HG02943 (cell line): ENCODE measurements at regions not wholly inside any gene's neighbourhood (a gene's known extent, or its start where the extent isn't known, plus 50 kb on each side); places are given as distances from the start of the nearest gene placed in this dataset.
"Not testable (repeated sequence)": the region's sequence is repeated elsewhere in the genome, so short reads cannot be mapped to it uniquely, and the experiment has no call there.

Source experiments
- ATAC-seq: cut with Tn5 transposase; IDR thresholded peaks from one replicate; pipeline ENCODE4 v1.9.1; 2021; ENCODE audit warnings: mild to moderate bottlenecking, low read depth, moderate library complexity; ENCODE audit not compliant: unreplicated experiment

DNA sequence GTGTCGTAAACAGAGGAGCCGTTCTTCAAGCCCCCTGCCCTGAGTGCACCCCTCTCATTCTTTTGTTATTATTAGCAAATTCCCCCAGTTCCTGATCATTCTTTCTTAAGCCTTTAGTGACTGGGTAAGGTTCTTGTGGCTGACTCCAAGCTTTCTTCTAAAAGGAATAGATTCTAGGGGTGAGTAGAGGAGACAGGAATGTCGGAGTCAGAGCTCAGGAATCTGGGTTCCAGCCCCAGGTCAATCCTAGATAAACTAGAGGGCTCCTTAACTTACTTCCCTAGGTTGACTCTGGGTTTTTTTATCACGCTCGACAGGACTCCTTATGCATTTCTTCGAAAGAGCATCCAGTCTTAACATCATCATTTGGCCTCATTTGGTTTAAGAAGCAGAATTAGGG is 2695.2 kb upstream of the TPTE start:
- not testable (repeated sequence) for ATAC-seq

DNA sequence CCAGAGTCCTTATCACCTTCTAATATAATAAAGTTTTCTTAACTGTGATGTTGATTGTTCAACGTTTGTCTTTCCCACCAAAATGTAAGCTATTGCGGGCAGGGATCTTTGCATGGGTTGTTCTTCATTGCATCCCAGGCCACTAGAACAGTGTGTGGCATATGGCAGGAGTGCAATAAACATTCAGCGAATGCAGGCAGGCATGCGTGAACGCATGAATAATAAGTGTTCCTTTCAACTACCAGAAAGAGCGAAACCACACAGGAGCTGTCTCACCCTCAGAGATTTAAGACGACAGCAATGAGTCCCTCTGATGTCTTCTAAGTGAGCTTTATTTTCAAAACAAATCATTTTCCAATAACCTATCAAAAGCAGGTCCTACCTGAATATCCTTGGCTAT is 2693.1 kb upstream of the TPTE start:
- not testable (repeated sequence) for ATAC-seq

DNA sequence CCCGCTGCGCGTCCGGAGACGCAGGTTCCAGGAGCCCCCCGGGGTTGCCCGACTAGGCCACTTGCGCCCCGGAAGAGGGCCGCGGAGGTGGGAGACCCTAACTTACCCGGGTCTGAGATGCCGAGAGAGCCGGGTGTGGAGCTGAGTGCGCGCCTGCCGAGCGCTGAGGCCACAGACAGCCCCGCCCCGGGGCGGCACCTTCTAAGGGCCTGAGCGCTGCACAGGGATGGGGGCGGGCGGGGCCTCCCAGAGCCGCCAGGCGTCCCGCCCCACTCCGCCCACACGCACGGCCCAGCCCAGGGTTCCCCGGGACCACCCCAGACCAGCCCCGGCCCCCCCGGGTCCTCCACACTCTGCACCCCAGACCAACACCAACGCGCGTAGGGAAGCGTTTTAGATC is 2692.0 kb upstream of the TPTE start:
- ATAC-seq: not testable (repeated sequence)

DNA sequence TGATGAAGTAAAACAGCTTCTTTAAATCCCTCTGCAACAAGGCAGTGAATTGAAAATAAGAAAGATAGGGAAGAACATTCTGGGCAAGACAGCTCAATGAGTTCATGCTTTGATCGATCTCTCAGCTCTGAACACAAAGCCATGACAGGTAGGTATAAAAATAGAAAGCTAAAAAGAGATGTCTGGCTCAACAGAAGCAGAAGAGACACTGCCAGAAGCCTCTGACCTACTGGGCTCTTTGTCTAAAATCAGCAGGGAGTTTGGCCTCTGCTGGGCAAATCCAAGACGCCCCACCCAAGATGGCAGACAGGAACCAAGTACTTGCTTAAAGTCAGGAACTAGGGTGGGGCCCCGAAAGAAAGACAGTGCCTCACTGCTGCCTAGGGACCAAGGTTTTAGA is 2684.1 kb upstream of the TPTE start:
- ATAC-seq: not testable (repeated sequence)

DNA sequence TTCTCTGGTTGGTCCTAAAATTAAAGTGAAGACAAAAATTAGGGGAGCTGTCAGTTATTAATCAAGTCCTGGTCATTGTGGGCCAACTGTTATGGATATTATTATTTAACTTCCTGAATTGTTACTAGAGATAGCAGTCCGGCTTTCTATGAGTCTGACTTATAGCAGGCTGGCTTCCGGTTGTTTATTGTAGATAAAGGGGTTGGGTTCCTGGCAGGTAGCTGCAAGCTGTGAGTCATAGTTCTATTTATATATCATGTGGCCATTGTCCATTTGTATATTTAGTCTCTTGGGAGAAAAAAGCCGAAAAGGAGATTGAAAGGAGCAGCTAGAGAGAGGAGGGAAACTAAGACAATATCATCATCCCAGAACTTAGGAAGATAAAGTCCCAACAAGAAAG is 2668.0 kb upstream of the TPTE start:
- not testable (repeated sequence) for ATAC-seq

DNA sequence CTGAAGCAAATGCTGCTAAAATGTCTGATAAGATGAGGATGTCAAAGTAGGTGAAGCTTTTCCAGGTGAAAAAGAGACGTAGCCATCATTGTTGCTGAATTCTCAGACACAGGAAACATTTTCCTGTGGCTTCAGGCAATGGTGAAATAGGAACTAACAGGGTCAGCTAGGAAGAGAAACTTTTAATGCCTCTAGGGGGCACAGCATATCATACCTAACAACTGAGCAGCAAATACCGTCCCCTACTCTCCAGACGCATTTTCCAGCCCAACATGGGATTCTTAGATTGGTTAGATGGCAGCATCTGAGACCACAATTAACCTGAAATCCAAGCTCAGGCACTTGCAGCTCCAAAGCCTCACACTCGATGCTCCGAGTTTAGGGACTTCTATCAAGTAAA is 2667.5 kb upstream of the TPTE start:
- ATAC-seq: not testable (repeated sequence)
